HG02943 (cell line): ENCODE measurements at regions not wholly inside any gene's neighbourhood (a gene's known extent, or its start where the extent isn't known, plus 50 kb on each side); places are given as distances from the start of the nearest gene placed in this dataset.

Experiments
- ATAC-seq: cut with Tn5 transposase; IDR thresholded peaks from one replicate; pipeline ENCODE4 v1.9.1; 2021; ENCODE audit warnings: mild to moderate bottlenecking, low read depth, moderate library complexity; ENCODE audit not compliant: unreplicated experiment

DNA sequence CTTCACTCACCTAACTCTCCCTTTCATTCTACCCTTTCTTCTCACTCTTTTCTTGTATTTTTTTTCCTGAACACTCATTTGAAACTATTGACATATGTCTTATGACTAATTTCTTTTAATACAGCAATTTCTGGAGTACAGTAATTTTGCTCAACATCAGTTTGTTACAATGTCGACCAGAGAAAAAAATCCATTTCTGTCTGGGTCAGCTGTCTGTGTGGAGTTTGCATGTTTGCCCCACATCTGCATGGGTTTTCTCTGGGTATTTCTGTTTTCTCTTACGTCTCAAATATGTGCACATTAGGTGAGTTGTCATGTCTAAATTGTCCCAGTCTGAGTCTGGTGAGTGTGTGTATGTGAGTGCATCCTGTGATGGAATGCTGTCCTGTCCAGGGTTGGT lies 294.8 kb downstream of the HS3ST1 start:
- ATAC-seq, result no peak

DNA sequence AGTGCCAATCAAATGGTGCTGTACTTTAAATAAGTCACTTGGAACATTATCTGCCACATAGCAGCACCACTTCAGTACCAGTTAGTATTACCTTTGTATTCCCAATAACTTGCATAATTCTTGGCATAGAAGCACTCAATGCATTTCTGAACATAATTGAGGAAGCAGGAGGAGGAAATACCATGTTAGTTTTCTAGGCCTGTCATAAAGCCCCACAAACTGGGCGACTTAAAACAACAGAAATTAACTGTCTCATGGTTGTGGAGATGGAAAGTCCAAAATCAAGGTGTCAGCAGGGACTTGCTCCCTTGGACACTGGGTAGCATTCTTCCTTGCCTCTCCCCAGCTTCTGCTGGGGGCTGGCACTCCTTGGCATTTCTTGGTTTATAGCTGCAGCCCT lies 296.2 kb downstream of the HS3ST1 start:
- no peak for ATAC-seq

DNA sequence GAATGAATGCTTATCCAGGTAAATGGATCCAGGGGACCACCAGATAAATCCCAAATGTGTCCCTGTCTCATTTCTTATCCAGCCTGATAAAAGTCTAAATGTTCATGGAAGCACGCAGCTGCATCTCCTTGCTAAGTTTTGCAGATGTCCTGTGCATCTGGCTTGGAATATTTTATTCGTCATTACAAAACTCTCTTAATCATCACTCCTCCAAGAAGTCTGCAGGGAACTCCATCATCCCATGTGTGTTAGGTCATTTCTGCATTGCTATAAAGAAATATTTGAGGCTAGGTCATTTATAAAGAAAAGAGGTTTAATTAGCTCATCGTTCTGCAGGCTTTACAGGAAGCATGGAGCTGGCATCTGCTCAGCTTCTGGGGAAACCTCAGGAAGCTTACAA lies 297.2 kb downstream of the HS3ST1 start:
- ATAC-seq, result no peak

DNA sequence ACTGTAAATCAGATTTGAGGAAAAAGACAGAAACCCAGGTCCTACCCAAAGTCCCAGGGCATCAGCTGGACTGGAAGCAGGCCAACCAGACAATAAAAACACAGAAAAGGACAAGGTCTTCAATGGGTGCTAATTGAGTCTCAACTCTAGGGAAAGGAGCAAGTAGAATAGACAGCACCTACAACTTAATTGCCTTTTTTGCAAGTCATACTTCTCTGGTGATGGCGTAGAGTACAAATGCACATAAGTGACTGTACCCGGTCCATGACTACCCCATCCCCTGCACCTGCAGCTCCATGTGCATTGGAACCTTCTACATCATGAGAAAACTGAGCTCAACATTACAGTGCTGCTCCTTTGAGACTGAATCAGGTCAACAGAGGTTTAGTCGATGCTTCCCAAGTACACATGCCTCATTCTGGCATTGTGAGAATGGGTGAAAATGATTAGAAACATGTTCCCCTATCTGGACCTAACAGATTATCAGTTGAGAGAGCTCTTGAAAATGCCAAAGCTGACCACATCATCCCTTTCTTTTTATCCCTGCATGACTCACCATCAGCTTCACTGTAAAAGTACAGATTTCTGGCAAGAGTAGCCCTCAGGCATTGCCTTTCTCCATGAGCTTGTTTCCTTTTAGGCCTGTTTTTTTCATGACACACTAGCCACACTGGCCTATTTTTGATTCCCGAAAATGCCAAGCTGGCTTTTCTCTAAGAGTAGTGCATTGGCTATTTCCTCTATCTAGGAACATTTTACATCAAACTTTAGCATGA lies 298.3 kb downstream of the HS3ST1 start:
- ATAC-seq, result no peak

DNA sequence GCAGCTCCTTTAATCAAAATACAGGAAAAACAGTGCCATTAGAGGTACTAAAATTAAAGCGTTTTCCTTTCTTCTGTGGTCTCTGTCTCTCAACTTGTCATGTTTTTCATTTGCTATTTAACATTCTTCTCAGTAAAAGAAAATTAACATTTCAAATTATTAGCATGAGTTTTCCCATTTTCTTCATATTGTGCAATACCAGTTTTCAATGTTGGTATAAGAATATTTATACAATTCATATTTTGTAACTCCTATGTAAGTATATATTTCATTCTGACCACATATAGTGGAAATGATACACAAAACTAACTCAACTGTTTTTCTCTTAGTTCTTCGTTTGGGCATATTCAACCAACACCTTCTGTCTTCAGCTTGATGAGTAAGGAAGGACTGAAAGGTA lies 308.3 kb downstream of the HS3ST1 start:
- no peak for ATAC-seq

DNA sequence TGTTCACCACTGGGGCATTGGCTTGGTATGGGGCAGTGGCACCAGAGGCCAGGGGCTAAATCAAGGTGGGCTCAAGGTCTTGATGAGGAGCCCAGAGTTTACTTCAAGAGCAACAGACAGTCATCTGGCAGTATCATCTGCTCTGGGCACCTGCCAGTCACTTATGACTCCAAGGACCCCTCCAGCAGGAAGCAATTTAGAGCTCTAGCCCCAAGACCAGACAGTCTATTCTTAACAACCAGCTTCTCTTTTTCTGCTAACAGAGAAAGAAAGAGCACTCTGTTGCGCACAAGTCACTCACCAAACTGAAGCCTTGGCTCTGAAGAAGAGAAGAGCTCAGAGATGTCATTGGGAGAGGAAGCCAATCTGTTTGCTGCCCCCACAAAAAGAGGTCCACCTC lies 309.2 kb downstream of the HS3ST1 start:
- ATAC-seq, result no peak

DNA sequence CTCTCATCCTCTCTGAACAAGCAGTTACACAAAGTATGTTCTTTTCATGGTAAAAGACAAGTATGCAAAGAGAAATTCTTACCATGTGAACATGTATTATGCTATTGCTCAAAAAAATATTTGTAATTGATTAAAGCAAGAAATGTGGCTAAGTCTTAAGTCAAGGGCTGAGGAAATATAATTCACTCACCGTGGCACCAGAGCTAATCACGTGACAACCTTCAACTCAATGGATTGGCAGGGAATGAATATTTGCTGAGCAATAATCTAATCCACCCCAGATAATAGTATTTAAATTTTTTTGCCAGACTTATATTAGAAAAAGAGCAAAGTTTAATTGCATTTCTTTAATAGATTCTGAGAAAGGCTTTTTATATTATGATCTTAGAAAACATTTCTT lies 310.2 kb downstream of the HS3ST1 start:
- no peak for ATAC-seq

DNA sequence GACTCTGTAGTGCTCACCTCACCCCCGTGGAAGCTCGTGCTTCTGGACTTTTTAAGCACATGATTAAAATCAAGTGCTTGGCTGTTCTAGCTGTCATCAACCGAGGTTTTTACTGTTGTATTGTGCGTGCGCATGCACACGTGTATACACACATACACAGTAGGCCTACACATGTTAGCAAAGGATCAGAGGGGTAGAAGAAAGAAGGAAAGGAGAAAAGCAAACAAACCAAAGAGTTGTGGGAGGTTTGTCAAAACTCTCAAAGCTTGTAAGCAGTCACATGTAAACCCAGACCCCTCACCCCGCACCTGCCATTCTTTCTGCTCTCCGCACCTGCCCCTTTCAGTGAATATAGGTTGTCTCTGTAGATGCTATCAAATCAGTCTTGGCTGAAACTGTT lies 311.8 kb downstream of the HS3ST1 start:
- ATAC-seq, result no peak

DNA sequence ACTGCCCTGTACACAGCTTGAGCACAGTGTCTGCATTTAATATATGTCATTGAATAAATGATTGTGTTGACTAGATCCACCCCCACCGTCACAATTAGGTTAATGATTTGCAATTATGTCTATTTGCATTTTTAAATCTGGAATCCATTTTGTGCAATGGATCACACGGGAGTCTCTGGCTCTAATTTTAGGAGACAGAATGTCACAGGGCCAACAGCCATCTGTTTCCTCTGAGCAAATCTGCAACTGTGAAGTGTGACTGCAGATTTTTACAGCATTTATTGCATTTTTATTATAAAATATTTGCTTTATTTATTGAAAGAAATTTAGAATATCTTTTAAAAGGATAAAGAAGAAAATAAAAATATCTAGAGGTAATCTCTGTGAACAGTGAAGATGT lies 316.8 kb downstream of the HS3ST1 start:
- no peak for ATAC-seq

DNA sequence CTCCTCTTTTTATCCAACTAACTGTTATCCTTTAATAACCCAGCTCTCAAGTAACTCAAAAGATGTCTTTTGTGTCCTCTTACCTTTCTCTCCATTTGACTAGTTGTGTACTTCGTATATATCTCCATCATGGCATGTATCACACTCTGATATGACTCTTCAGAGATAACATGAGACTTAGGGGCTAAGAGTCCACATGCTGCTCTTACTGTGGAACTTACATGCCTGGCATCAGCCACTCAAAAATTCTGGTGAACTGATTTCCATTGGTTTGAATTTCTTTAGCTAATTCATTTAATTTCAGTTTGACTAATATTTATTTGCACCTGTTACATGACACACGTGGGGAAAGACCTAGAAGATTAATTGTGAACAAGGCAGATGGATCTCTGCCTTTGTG lies 317.3 kb downstream of the HS3ST1 start:
- no peak for ATAC-seq

DNA sequence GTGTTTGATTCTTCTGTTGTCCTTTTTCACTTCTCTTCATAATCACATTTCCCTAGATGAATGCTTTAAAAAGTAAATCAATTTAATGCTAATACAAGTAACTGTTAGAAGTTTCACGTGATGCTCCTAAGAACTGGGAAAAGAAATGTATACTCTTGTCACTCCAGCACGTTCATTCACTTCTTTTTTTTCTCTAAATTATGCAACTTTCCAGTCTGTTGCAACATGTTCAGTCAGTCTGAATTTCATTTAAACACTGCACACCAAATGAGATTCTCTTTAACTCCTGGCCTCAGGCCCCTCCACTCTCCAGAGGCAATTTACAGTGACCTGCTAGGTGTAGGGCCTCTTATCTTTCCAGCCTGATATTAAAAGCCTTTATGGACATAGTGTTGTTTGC lies 321.9 kb downstream of the HS3ST1 start:
- ATAC-seq, result no peak

DNA sequence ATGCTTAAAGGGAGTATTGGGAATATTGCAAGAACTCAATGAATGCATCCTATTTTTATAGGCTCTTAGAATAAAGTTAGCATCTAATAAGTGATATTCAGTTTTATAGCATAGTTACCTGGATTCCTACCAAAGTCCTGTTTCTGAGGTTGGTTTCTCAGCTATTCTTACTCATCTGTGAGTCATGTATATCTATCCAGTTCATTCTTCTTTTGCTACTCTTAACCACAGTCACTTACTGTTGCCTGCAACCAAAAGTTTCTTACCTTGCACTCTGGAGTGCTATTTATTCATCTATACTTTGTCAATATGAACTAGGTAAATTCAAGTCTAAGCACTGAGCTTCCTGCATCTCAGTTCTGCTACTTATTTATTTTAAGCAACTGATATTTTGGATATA lies 322.5 kb downstream of the HS3ST1 start:
- no peak for ATAC-seq

DNA sequence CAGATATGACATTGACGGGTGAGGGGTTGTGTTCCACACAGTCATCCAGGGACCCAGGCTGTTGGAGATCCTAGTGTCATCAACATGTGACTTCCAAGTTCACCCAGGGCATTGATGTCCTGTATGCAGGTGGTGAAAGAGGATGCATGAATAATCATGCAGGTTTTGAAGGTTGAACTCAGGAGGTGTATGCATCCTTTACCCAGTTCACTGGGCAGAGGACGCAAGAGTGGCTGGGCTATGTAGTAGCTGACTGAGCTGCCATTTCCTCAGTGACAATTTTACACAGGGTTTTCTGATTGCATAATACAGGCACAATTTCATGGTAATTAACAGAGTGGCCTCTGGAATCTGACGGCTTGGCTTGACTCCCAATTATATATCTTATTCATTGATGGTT lies 323.0 kb downstream of the HS3ST1 start:
- no peak for ATAC-seq

DNA sequence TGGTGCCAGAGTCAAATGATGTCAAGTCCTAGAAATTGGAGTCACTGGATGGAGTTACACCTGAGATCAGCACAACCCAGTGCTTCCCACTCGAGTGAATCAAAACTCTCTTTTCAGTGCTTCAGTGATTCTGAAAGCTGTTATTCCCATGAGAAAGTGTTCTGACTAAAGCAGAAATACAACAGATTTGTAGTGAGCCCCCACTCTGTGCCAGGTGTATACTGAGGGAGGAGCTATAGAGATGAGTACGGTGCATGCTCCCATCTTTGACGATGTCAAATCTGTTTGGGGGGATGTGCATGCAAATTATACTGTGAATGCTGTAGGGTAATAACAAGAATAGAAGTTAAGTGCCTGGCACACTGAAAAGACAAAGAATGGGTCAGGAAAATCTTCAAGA lies 330.2 kb downstream of the HS3ST1 start:
- ATAC-seq, result no peak

DNA sequence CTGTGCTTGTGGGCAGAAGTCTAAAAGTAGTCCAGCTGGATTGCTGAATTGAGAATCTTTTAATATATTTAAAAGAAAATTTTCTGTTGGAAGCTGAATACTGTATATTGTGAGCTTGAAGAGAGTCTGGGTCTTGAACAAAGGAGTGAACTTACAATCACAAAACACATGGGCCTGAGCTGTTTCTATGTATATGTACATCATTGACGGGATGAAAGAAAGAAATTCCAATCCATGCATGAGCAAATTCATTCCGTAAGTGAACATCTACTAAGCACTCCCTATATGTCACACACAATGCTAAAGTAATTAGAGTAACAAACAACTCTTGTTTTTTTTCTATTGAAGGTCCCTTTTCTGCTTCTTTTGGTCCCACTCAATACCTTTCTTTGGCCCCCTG lies 331.0 kb downstream of the HS3ST1 start:
- no peak for ATAC-seq

DNA sequence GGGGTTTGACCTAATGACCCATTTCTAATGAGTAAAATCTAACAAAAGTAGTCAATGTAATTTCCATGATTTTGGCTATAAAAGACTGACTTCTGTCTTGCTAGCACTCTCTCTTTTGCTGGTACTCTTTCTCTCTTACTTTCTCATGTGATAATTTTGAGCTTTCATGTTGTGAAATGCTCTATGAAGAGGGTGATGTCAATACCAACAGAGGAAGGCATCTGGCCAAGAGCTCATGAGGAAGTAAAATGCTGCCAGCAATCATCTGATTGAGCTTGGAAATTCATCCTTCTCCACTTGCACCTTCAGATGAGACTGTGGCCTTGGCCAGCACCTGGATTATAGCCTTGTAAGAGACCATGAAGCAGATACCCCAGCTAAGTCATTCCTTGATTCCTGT lies 347.7 kb downstream of the HS3ST1 start:
- no peak for ATAC-seq

DNA sequence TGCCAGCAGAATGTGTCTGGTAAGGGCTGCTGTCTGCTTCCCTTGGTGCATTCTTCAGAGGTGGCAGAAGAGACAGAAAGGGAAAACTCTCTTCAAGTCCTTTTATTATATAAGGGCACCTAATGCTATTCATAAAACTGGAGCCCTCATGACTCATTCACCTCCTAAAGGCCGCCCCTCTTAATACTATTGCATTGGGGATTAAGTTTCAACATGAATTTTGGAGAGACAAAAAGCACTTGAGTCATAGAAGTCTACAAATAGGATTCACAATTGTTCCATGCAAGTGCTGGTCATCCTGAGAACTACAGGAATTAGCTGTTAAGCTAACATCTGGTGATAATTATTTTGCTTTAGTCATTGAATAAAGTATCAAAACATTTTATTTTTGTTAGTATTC lies 349.5 kb downstream of the HS3ST1 start:
- ATAC-seq, result no peak

DNA sequence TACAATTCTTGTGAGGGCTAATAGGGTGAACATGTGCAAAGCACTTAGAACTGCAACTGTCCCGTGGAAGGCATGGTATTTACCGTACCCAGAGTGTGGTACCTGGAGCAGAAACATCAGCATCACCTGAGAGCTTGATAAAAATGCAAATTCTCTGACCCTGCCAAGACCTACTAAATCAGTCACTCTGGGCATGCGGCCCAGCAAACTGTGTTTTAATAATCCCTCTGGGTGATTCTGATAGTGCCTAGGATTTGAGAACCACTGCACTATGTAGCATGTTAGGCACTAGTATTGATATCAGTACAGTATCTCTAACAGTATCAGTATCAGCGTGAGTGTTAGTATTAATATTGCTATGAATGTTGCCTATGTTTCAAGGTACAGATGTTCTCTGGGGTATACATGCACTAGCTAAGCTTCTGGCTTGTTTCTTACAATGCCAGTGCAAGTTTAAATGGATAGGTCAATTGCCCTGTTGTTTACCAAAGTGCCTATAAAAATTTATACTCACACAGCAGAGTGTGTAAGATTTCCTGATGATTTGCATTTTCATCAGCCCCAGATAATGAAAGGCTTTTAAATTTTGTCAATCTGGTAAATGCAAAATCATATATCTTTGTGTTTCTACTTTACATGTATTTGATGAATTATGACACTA lies 354.0 kb downstream of the HS3ST1 start:
- ATAC-seq, result no peak

DNA sequence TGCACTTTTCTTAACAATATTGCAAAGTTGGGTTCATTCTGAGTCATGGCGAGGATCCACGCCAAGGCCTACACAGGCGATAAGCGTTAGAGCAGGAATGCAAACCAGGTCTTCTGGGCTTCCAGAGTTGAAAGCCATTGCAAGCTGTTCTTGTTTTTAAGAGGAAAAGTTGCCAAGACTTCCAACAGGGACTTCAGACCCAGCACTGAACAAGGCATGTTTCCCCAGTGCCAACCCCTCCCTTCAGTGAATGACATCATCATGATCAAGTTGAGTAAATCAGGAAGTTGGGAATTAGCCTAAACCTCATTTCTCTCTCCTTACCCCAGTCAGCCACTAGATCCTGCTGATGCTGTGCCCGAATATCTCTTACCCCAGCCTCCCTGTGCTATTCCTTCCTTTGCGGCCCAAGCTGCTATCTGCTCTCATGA lies 355.1 kb downstream of the HS3ST1 start:
- no peak for ATAC-seq

DNA sequence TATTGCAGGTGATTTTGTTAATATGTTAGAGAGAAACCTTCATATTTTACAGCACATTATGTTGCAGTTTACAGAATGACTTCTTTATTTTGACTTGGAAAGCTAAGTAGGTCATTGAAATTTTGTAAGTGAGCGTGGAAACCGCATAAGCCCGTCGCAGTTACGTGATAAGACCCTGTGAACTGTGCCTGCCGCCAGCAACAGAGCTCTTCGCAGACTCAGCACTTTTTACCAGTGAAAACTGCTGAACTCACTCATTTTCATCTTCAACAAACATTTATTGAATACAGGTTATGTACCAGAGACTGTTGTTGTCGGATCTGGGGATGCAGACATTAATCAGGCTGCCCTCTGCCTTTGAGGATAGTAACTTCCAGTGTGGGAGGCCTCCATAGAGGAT lies 355.7 kb downstream of the HS3ST1 start:
- ATAC-seq, result no peak

DNA sequence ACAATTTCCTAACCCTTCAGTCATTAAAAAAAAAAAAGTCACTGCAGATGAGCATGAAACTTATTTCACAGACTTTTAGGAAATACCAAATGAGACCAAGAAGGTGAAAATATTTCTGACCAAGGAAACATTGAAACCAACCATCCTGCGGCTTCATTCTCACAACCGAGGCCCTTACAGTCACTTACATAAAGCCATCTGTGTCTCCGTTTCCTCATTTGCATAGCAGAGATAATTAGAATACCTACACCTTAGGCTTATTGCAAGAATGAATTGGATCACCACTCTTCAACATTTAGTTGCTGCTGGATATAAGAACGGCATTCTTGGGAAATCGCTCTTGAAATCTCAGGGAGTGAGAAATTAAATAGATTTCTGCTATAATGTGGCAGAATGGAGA lies 356.2 kb downstream of the HS3ST1 start:
- ATAC-seq, result no peak

DNA sequence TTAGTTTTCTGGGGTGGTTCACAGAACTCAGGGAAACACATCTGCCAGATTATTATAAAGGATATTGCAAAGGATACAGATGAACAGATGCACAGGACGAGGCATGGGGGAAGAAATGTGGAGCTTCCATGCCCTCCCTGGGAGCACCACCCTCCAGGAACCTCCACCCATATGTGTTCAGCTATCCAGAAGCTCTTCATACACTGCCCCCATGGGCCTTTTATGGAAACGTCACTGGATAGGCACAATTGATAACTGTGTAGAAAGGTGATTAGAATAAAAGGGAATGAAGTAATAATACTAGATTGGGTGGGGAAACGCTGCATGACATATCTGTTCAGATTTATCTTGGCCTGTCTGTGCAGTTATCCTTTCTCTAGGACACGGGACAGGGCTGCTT lies 357.9 kb downstream of the HS3ST1 start:
- ATAC-seq, result no peak
